SU-DHL-6 (cell line): ENCODE measurements at regions not wholly inside any gene's neighbourhood (a gene's known extent, or its start where the extent isn't known, plus 50 kb on each side); places are given as distances from the start of the nearest gene placed in this dataset.

Source experiments
- H2AFZ ChIP-seq: fragments of 200-600 bp; sonication (generic); 2 replicates; pipeline ENCODE4 v1.6.1; 2014; ENCODE audit warnings: low read depth, mild to moderate bottlenecking, moderate library complexity, mixed read lengths, antibody characterized with exemption, low read length; ENCODE audit not compliant: severe bottlenecking
- H3F3A ChIP-seq: fragments of 200-600 bp; shearing (Covaris generic); 2 replicates; pipeline ENCODE4 v1.6.0; 2016; ENCODE audit warnings: antibody characterized with exemption, mild to moderate bottlenecking; ENCODE audit not compliant: insufficient read depth
- H3K27ac ChIP-seq: fragments of 200-600 bp; sonication (generic); 2 replicates; pipeline ENCODE4 v1.5.1; 2016; ENCODE audit warnings: low read depth, mild to moderate bottlenecking, low read length, moderate library complexity, mixed read lengths
- H3K27me3 ChIP-seq: fragments of 200-600 bp; sonication (generic), shearing (Covaris generic); 2 replicates; pipeline ENCODE4 v1.6.0; 2014; ENCODE audit warnings: mild to moderate bottlenecking, low read length
- H3K36me3 ChIP-seq: fragments of 200-600 bp; sonication (generic); 2 replicates; pipeline ENCODE4 v1.6.1; 2014; ENCODE audit warnings: mild to moderate bottlenecking, low read length, mixed read lengths
- H3K4me2 ChIP-seq: fragments of 300-600, 200-600 bp; shearing (Covaris generic), sonication (generic); 2 replicates; pipeline ENCODE4 v1.6.0; 2014; ENCODE audit warnings: low read length, low read depth, mild to moderate bottlenecking; ENCODE audit not compliant: poor library complexity, severe bottlenecking
- H3K4me3 ChIP-seq: fragments of 200-600 bp; sonication (generic); 2 replicates; pipeline ENCODE4 v1.5.1; 2014; ENCODE audit warnings: antibody characterized with exemption, low read length, mild to moderate bottlenecking, mixed read lengths; ENCODE audit not compliant: insufficient read depth, poor library complexity, severe bottlenecking
- H3K79me2 ChIP-seq: fragments of 200-600 bp; sonication (generic); 2 replicates; pipeline ENCODE4 v1.6.1; 2014; ENCODE audit warnings: mild to moderate bottlenecking, low read length, moderate library complexity; ENCODE audit not compliant: insufficient read depth
- H3K9ac ChIP-seq: fragments of 200-600 bp; sonication (generic); 2 replicates; pipeline ENCODE4 v1.7.0; 2014; ENCODE audit warnings: mild to moderate bottlenecking, low read length
- H3K9me2 ChIP-seq: fragments of 200-600 bp; sonication (generic); replicated peaks from 2 replicates; pipeline ENCODE4 v1.6.1; 2014; ENCODE audit warnings: low read length; ENCODE audit not compliant: insufficient read depth
- H3K9me3 ChIP-seq: fragments of 200-600 bp; sonication (generic); 2 replicates; pipeline ENCODE4 v1.6.1; 2014; ENCODE audit warnings: low read length, mixed read lengths; ENCODE audit not compliant: insufficient read depth
- H4K20me1 ChIP-seq: fragments of 200-600 bp; sonication (generic); 2 replicates; pipeline ENCODE4 v1.6.1; 2014; ENCODE audit warnings: low read depth, mild to moderate bottlenecking, antibody characterized with exemption, low read length, moderate library complexity, mixed read lengths
- EZH2phosphoT487 ChIP-seq: fragments of 200-600 bp; sonication (generic), shearing (Covaris generic); conservative IDR thresholded peaks from 2 replicates; pipeline ENCODE4 v1.6.1; 2018; ENCODE audit warnings: mild to moderate bottlenecking, antibody characterized with exemption, low read length, moderate library complexity, mixed read lengths
- TF ChIP-seq, protein P1 (sequence below): fragments of 200-600 bp; sonication (generic); IDR thresholded peaks from one replicate; pipeline ENCODE4 v1.5.1; 2017; ENCODE audit warnings: antibody characterized with exemption, mild to moderate bottlenecking, low read length, moderate library complexity; ENCODE audit not compliant: insufficient read depth, poor library complexity, severe bottlenecking

DNA sequence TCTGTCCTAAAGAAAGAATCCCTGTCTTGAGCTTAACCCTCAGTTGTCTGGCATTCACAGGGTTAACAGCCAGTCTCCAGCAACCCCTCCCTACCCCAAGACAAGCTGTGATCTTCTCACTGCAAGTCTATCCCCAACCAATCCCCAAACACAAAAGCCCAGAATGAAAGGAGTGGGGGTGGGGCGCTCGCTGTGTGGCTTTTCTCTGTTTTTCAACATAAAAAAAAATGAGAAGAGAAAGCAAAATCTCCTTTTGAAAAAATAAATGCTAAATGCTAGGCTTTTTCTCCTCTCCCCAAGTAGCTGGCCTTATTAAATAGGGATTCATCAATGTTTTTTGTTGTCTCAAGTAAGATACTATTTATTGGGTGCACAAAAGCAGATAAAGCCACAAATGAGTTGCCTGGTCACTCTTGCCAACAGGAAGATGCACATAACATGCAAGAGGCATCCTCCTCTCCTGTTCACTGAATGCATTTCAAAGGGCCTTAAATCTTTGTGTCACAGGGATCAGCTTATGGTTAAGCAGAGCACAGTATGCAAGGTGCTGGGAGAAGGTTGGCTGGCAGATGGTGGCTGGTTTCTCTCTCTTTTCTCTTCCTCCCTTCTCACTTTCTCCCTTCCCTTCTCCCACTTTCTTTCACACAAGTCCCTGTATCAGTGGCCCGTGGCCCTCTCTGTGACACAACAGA, 225.6 kb downstream of the CMPK2 start:
- Histone ChIP-seq H3K27ac (no peak overlapping the region), H3K4me3 (no peak overlapping the region), H3K79me2 (no peaks in the 10 kb centered on the region), H3K9me2 (no peaks in the 10 kb centered on the region), H3K36me3 (no peaks in the 10 kb centered on the region), H3K27me3 (no peaks in the 10 kb centered on the region), H3K9me3 (no peaks in the 10 kb centered on the region), H4K20me1 (no peaks in the 10 kb centered on the region), H3F3A (no peaks in the 10 kb centered on the region), H3K9ac (no peak overlapping the region), H2AFZ (no peak overlapping the region), H3K4me2 (no peak overlapping the region)
- TF ChIP-seq EZH2phosphoT487 = no peak
- TF ChIP-seq, protein P1, sequence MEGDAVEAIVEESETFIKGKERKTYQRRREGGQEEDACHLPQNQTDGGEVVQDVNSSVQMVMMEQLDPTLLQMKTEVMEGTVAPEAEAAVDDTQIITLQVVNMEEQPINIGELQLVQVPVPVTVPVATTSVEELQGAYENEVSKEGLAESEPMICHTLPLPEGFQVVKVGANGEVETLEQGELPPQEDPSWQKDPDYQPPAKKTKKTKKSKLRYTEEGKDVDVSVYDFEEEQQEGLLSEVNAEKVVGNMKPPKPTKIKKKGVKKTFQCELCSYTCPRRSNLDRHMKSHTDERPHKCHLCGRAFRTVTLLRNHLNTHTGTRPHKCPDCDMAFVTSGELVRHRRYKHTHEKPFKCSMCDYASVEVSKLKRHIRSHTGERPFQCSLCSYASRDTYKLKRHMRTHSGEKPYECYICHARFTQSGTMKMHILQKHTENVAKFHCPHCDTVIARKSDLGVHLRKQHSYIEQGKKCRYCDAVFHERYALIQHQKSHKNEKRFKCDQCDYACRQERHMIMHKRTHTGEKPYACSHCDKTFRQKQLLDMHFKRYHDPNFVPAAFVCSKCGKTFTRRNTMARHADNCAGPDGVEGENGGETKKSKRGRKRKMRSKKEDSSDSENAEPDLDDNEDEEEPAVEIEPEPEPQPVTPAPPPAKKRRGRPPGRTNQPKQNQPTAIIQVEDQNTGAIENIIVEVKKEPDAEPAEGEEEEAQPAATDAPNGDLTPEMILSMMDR = no peak

DNA sequence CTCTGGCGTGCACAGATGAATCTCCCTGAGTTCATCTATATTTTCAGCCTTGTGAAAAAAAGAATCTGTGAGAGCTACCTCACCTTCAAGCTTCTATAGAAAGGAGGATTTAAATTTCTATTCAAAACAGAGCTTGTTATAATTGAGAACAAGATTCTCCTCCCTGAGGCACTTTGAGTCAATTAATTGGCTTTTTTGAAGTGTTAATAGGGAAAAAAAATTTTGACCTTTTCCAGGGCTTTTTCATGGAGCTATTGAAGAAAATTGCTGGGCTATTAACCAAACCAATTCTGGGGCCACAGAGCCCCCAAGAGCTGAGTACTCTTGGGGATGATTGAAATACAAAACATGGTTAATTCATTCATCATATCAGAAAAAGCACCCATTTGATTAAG, 225.1 kb downstream of the CMPK2 start:
- Histone ChIP-seq H3K36me3 (no peaks in the 10 kb centered on the region), H4K20me1 (no peaks in the 10 kb centered on the region), H3K9ac (no peak overlapping the region), H3K4me3 (no peak overlapping the region), H3K4me2 (no peak overlapping the region), H3K27ac (no peak overlapping the region), H3K79me2 (no peaks in the 10 kb centered on the region), H3K9me2 (no peaks in the 10 kb centered on the region), H2AFZ (no peak overlapping the region), H3K9me3 (no peaks in the 10 kb centered on the region), H3F3A (no peaks in the 10 kb centered on the region), H3K27me3 (no peaks in the 10 kb centered on the region)
- TF ChIP-seq, protein P1 = no peak
- no peak for TF ChIP-seq EZH2phosphoT487

DNA sequence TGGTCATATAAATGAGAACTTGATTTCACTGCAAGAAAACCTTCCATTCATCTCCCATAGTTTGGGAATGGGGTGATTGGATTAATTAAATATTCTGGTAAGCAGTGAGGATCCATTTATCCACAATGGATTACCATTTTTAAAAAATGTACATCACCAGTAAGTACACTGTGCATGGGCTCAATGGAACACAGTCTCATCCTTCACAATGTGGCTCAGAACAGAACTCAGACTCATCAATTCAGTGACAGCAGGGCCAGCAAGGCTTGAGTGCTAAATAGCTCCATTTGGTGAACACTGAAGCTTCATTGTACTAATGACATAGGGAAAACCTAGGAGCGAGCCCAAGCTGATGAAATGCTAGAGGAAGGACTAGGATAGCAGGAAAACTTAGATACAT, 223.8 kb downstream of the CMPK2 start:
- Histone ChIP-seq H3K27ac (no peak overlapping the region), H3K9me2 (no peaks in the 10 kb centered on the region), H3K4me3 (no peak overlapping the region), H3K79me2 (no peaks in the 10 kb centered on the region), H4K20me1 (no peaks in the 10 kb centered on the region), H3K9ac (no peak overlapping the region), H3F3A (no peaks in the 10 kb centered on the region), H3K4me2 (no peak overlapping the region), H3K36me3 (no peaks in the 10 kb centered on the region), H3K9me3 (no peaks in the 10 kb centered on the region), H3K27me3 (no peaks in the 10 kb centered on the region), H2AFZ (no peak overlapping the region)
- TF ChIP-seq, protein P1 = no peak
- no peak for TF ChIP-seq EZH2phosphoT487
